HS-5 (cell line): ENCODE measurements at regions not wholly inside any gene's neighbourhood (a gene's known extent, or its start where the extent isn't known, plus 50 kb on each side); places are given as distances from the start of the nearest gene placed in this dataset.

ENCODE experiments used
- DNase-seq: peaks from one replicate; pipeline ENCODE4 v3.0.0-alpha.2; 2012; ENCODE audit warnings: low read depth

- no peak for DNase-seq
These were observed 78.6 kb upstream of the CCL2 start for GRCh38 chr17:34176440-34176839.

- DNase-seq, result peak; percentile 10
These were observed 77.4 kb upstream of the CCL2 start for GRCh38 chr17:34177642-34178041.

GRCh38 chr17:34178092-34178491 is 77.0 kb upstream of the CCL2 start:
- no peak for DNase-seq

- DNase-seq, result no peak
These were observed 72.9 kb upstream of the CCL2 start for GRCh38 chr17:34182036-34182803.

- no peak for DNase-seq
These were observed 59.1 kb upstream of the CCL2 start for GRCh38 chr17:34195987-34196386.

GRCh38 chr17:34198519-34198918 is 56.6 kb upstream of the CCL2 start:
- no peak for DNase-seq

- DNase-seq, result no peak
These were observed 55.6 kb upstream of the CCL2 start for GRCh38 chr17:34199454-34199853.

GRCh38 chr17:34199932-34200534 is 55.1 kb upstream of the CCL2 start:
- peak; percentile 45 for DNase-seq

- DNase-seq, result no peak
These were observed 53.9 kb upstream of the CCL2 start for GRCh38 chr17:34201225-34201624.

- DNase-seq, result no peak
These were observed 53.3 kb upstream of the CCL2 start for GRCh38 chr17:34201767-34202166.

- no peak for DNase-seq
These were observed 52.0 kb upstream of the CCL2 start for GRCh38 chr17:34203018-34203638.

GRCh38 chr17:34204402-34204801 is 50.7 kb upstream of the CCL2 start:
- DNase-seq, result no peak
